SJSA1 (cell line): ENCODE measurements at regions not wholly inside any gene's neighbourhood (a gene's known extent, or its start where the extent isn't known, plus 50 kb on each side); places are given as distances from the start of the nearest gene placed in this dataset.

Experiments used
- DNase-seq, 2 experiments: peaks; one replicate each; pipeline ENCODE4 v3.0.0-alpha.2; 2015 to 2020; ENCODE audit warnings: low spot score in 2 of 2, low read depth in 1 of 2
- H3K27ac ChIP-seq: fragments of 250-450 bp; sonication (Bioruptor Pico); 2 replicates; pipeline ENCODE4 v1.5.1; 2020; ENCODE audit warnings: mild to moderate bottlenecking, moderate library complexity
- H3K27me3 ChIP-seq: fragments of 250-450 bp; sonication (Bioruptor Pico); replicated peaks from 2 replicates; pipeline ENCODE4 v1.5.1; 2020; ENCODE audit warnings: mild to moderate bottlenecking, moderate library complexity
- H3K36me3 ChIP-seq: fragments of 250-450 bp; sonication (Bioruptor Pico); 2 replicates; pipeline ENCODE4 v1.5.1; 2020; ENCODE audit warnings: mild to moderate bottlenecking
- H3K4me1 ChIP-seq: fragments of 250-450 bp; sonication (Bioruptor Pico); replicated peaks from 2 replicates; pipeline ENCODE4 v1.6.1; 2021; ENCODE audit warnings: mild to moderate bottlenecking
- H3K4me3 ChIP-seq: fragments of 250-450 bp; sonication (Bioruptor Pico); 2 replicates; pipeline ENCODE4 v1.5.1; 2020; ENCODE audit warnings: mild to moderate bottlenecking
- H3K9me3 ChIP-seq: fragments of 250-450 bp; sonication (Bioruptor Pico); replicated peaks from 2 replicates; pipeline ENCODE4 v1.5.1; 2020; ENCODE audit warnings: mild to moderate bottlenecking

GRCh38 chr3:150357923-150358607 is 50.0 kb upstream of the TSC22D2 start:
- no peak for DNase-seq
- Histone ChIP-seq H3K27me3 (no peaks in the 10 kb centered on the region), H3K4me3 (no peak overlapping the region), H3K4me1 (peaks cover 5% of the 10 kb centered on the region), H3K27ac (no peak overlapping the region), H3K9me3 (no peaks in the 10 kb centered on the region), H3K36me3 (no peaks in the 10 kb centered on the region)

DNA sequence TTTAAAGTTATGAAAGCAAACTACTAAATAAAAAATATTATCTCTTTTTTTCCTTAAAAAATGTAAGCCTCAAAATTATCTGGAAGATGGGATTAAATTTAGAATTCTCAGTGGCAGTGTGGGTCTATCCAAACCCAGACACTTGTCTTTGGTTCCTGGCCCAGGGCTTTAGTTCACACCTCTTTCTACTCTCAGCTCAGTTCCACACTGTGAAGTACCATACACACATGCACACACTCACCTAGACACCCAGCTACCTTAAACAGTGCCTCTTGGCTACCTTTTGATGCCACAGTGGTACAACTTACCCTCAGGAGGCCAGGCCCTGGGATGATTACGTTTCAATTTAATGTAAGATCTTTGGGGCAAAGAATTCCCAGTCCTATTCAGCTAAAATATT is 51.0 kb upstream of the TSC22D2 start:
- no peak overlapping the region for H3K27ac ChIP-seq
- no peak overlapping the region for H3K4me3 ChIP-seq
- no peak for DNase-seq
- H3K9me3 ChIP-seq, result no peaks in the 10 kb centered on the region
- H3K27me3 ChIP-seq, result no peaks in the 10 kb centered on the region
- H3K36me3 ChIP-seq, result no peaks in the 10 kb centered on the region
- H3K4me1 ChIP-seq, result peaks cover 9% of the 10 kb centered on the region

DNA sequence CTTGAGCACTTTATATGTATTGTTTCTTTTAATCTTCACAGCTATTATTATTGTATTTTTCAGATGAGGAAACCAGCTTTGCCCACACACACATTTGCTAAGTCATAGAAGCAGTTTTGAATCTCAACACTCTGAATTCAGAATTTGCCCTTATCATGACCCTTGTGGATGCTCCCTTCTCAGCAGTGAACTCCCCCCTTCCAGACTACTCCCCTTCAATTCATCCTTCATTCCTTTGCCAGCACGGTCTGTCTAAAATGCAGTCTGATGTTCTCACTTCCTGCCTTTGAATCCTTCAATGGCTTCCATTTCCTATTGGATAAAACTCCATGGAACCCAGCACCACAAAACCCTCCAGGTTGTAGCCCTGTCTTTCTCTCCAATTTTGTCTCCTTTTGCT is 52.5 kb upstream of the TSC22D2 start:
- H3K9me3 ChIP-seq, result no peaks in the 10 kb centered on the region
- H3K4me1 ChIP-seq, result peaks cover 9% of the 10 kb centered on the region
- no peak for DNase-seq
- no peaks in the 10 kb centered on the region for H3K27me3 ChIP-seq
- H3K4me3 ChIP-seq, result no peak overlapping the region
- H3K36me3 ChIP-seq, result no peaks in the 10 kb centered on the region
- no peak overlapping the region for H3K27ac ChIP-seq

DNA sequence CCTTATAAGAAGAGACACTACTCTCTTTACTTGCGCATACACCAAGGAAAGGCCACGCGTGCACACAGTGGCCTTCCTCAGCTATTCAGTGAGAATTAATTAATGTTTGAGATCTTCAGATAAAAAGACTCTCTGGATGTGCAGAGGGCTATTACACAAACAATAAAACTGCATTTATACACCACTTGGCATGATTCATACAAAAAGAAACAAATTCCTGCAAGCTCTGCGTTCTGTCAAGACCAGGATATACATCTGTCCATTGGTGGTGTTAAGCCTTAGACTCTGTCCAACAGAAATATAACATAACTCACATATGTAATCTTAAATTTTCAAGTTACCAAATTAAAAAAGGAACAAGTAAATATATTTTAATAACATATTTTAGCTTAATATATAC is 55.2 kb upstream of the TSC22D2 start:
- Histone ChIP-seq H3K27me3 (no peaks in the 10 kb centered on the region), H3K36me3 (no peaks in the 10 kb centered on the region), H3K27ac (no peak overlapping the region), H3K4me3 (no peak overlapping the region), H3K9me3 (no peaks in the 10 kb centered on the region), H3K4me1 (peaks cover 34% of the 10 kb centered on the region)
- DNase-seq, result no peak

- no peak for DNase-seq
- Histone ChIP-seq H3K9me3 (no peaks in the 10 kb centered on the region), H3K27me3 (no peaks in the 10 kb centered on the region), H3K27ac (no peak overlapping the region), H3K36me3 (no peaks in the 10 kb centered on the region), H3K4me1 (peaks cover 49% of the 10 kb centered on the region), H3K4me3 (no peak overlapping the region)
Observed at GRCh38 chr3:150351398-150351797, 56.7 kb upstream of the TSC22D2 start.

GRCh38 chr3:150349314-150350097 is 58.6 kb upstream of the TSC22D2 start:
- peak in 1 of 2 experiments; percentile 27 for DNase-seq
- peak overlapping the region; percentile 81 for H3K27ac ChIP-seq
- H3K27me3 ChIP-seq, result no peaks in the 10 kb centered on the region
- peaks cover 47% of the 10 kb centered on the region for H3K4me1 ChIP-seq
- H3K9me3 ChIP-seq, result no peaks in the 10 kb centered on the region
- H3K4me3 ChIP-seq, result no peak overlapping the region
- no peaks in the 10 kb centered on the region for H3K36me3 ChIP-seq

DNA sequence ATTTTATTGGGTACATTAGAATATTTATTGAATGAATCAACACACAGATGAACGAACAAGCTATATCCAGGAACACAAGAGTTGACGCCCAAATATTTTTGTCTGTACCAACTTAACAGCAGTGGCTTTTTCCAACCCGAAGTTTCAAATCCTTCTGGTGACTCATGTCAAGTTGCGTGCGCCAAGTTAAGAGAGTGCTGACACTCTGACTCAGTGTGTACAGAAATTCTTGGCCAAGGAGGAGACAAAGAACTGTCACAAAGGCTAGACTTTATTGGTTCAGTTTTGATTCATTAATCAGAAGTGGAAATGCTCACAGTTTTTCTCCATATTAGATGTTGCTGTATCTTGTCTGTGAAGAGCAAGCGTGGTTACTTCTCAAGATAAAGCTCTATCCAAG is 59.6 kb upstream of the TSC22D2 start:
- H3K4me3 ChIP-seq, result no peak overlapping the region
- no peaks in the 10 kb centered on the region for H3K27me3 ChIP-seq
- H3K27ac ChIP-seq, result peak overlapping the region; percentile 81
- DNase-seq, result peak in 1 of 2 experiments; percentile 83
- no peaks in the 10 kb centered on the region for H3K9me3 ChIP-seq
- H3K4me1 ChIP-seq, result peaks cover 47% of the 10 kb centered on the region
- no peaks in the 10 kb centered on the region for H3K36me3 ChIP-seq

DNA sequence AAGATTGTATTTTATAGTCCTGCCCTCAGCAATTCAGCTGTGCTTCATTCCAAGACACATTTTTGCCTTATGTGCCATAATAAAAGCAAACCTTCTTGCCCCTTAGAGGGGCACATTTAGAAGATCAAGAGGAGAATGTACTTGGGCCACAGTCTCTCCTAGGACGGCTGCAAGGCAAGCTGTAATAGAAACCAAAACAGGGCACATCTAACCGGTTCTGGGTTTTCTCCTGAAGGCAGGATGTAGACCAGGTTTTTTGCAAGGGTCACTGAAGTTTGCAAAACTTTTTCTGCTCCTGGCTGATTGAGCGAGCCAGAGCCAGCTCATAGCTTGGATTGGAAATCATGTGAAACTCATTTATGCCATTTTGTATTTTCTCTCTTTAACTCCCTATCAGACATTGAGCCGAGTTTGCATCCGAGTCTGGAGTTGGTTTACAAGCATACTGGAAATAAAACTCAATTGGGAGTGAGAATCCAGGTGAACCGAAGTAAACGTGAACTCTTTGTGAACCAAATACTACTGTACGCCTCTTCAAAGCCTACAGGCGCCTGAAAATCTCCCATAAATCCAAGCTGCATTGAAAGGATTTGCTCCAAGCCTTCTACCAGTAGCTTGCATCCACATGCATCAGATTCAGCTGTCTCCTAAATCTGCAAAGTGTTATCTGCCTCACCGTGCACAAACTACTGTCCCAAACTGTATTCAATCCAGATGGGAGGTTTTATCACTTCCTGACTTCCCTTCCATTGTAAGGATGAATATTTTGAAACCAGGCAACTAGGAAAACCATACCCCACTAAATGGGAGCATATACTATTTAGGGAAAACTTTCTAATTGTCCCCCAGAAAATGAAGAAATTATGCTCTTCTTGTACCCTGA is 60.9 kb upstream of the TSC22D2 start:
- Histone ChIP-seq H3K27ac (peak overlapping the region; percentile 81), H3K36me3 (no peaks in the 10 kb centered on the region), H3K9me3 (no peaks in the 10 kb centered on the region), H3K27me3 (no peaks in the 10 kb centered on the region), H3K4me3 (no peak overlapping the region), H3K4me1 (peaks cover 42% of the 10 kb centered on the region)
- no peak for DNase-seq

DNA sequence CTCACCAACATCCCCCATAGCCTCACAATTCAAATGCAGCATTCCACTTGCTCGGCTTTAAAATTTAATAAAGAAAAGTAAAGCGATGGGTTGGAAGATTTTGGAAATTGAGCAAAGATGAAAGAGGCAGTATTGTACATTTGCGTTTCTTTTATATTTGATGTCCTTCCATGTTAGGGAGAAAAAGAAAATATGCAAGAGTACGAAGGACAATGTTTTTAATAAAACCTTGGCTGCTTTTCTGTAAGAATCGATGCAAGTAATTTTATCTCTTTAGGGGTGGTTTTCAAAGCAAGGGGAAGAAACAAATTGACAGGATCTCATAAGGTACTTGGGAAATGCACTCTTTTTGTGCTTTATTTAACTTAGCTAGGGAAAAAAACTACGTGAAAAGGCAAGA is 61.8 kb upstream of the TSC22D2 start:
- Histone ChIP-seq H3K9me3 (no peaks in the 10 kb centered on the region), H3K4me1 (peaks cover 42% of the 10 kb centered on the region), H3K27me3 (no peaks in the 10 kb centered on the region), H3K4me3 (no peak overlapping the region), H3K27ac (no peak overlapping the region), H3K36me3 (no peaks in the 10 kb centered on the region)
- DNase-seq, result no peak

GRCh38 chr3:150345021-150345538 is 63.0 kb upstream of the TSC22D2 start:
- no peaks in the 10 kb centered on the region for H3K36me3 ChIP-seq
- no peaks in the 10 kb centered on the region for H3K9me3 ChIP-seq
- no peak overlapping the region for H3K27ac ChIP-seq
- H3K4me1 ChIP-seq, result peaks cover 39% of the 10 kb centered on the region
- no peaks in the 10 kb centered on the region for H3K27me3 ChIP-seq
- no peak for DNase-seq
- H3K4me3 ChIP-seq, result no peak overlapping the region

GRCh38 chr3:150344079-150344759 is 63.9 kb upstream of the TSC22D2 start:
- no peak overlapping the region for H3K4me3 ChIP-seq
- H3K27me3 ChIP-seq, result no peaks in the 10 kb centered on the region
- DNase-seq, result no peak
- H3K9me3 ChIP-seq, result no peaks in the 10 kb centered on the region
- no peaks in the 10 kb centered on the region for H3K36me3 ChIP-seq
- H3K27ac ChIP-seq, result no peak overlapping the region
- peaks cover 30% of the 10 kb centered on the region for H3K4me1 ChIP-seq

- Histone ChIP-seq H3K4me3 (no peak overlapping the region), H3K27me3 (no peaks in the 10 kb centered on the region), H3K36me3 (no peaks in the 10 kb centered on the region), H3K27ac (no peak overlapping the region), H3K9me3 (no peaks in the 10 kb centered on the region), H3K4me1 (peaks cover 18% of the 10 kb centered on the region)
- no peak for DNase-seq
Observed at GRCh38 chr3:150342896-150343467, 65.1 kb upstream of the TSC22D2 start.

- Histone ChIP-seq H3K27me3 (no peaks in the 10 kb centered on the region), H3K4me3 (no peak overlapping the region), H3K27ac (no peak overlapping the region), H3K4me1 (peaks cover 7% of the 10 kb centered on the region), H3K36me3 (no peaks in the 10 kb centered on the region), H3K9me3 (no peaks in the 10 kb centered on the region)
- no peak for DNase-seq
Observed at GRCh38 chr3:150341891-150342290, 66.2 kb upstream of the TSC22D2 start.
